ENCODE measurements at regions not wholly inside any gene's neighbourhood (a gene's known extent, or its start where the extent isn't known, plus 50 kb on each side); places are given as distances from the start of the nearest gene placed in this dataset.

- no peak overlapping the region for H3K4me3 ChIP-seq (ENCODE audit: low read depth, low read length)
- no peaks in the 10 kb centered on the region for H3K36me3 ChIP-seq (ENCODE audit: control insufficient read depth in 2 of 2, insufficient read depth in 1 of 2, low read length in 2 of 2)
- CTCF ChIA-PET: no interaction called here
- H3K9me3 ChIP-seq (ENCODE audit: control insufficient read depth, insufficient read depth, low read depth, low read length): no peaks in the 10 kb centered on the region
- H3K27ac ChIP-seq (ENCODE audit: extremely low read depth, low read depth, low read length): no peak overlapping the region
- TF ChIP-seq ZNF623 (tag by site-specific recombination; IDR thresholded peaks at IDR 0.05) (no peak), ZNF280C (tag by site-specific recombination; IDR thresholded peaks at IDR 0.05) (no peak), RBAK (tag by site-specific recombination; IDR thresholded peaks at IDR 0.05) (no peak), ZNF843 (tag by site-specific recombination; IDR thresholded peaks at IDR 0.05) (no peak), ZBTB7A (tag by site-specific recombination; IDR thresholded peaks at IDR 0.05; ENCODE audit: low read depth) (no peak), ZNF148 (tag by site-specific recombination; IDR thresholded peaks at IDR 0.05; ENCODE audit: borderline replicate concordance) (no peak), ZNF114 (tag by site-specific recombination; IDR thresholded peaks at IDR 0.05) (no peak), ZNF707 (tag by site-specific recombination; IDR thresholded peaks at IDR 0.05) (no peak), ZNF830 (tag by site-specific recombination; IDR thresholded peaks at IDR 0.05; ENCODE audit: low read depth) (no peak), ZSCAN4 (tag by site-specific recombination; IDR thresholded peaks at IDR 0.05) (no peak), KLF9 (tag by site-specific recombination; IDR thresholded peaks at IDR 0.05; ENCODE audit: low read depth) (no peak), SETDB1 (IDR thresholded peaks at IDR 0.05; ENCODE audit: insufficient read length, low read length) (no peak), GLIS2 (tag by site-specific recombination; IDR thresholded peaks at IDR 0.05) (no peak), ZNF121 (tag by site-specific recombination; IDR thresholded peaks at IDR 0.05) (no peak), ZNF221 (tag by site-specific recombination; IDR thresholded peaks at IDR 0.05; ENCODE audit: borderline replicate concordance) (no peak), ZSCAN18 (tag by site-specific recombination; IDR thresholded peaks at IDR 0.05) (no peak), INSM2 (tag by site-specific recombination; IDR thresholded peaks at IDR 0.05) (no peak), ZNF433 (tag by site-specific recombination; IDR thresholded peaks at IDR 0.05; ENCODE audit: low read depth) (no peak), ZBTB8A (tag by site-specific recombination; IDR thresholded peaks at IDR 0.05) (no peak), AEBP2 (tag by site-specific recombination; IDR thresholded peaks at IDR 0.05; ENCODE audit: borderline replicate concordance) (no peak)
- no peaks in the 10 kb centered on the region for H3K4me1 ChIP-seq (ENCODE audit: control insufficient read depth, insufficient read depth, low read length)
- POLR2A ChIA-PET: no interaction called here
Measured at GRCh38 chr5:120207129-120207528, 257.0 kb upstream of the PRR16 start.

Data from HEK293 (cell line).